AG04449 (cell line): ENCODE measurements at regions not wholly inside any gene's neighbourhood (a gene's known extent, or its start where the extent isn't known, plus 50 kb on each side); places are given as distances from the start of the nearest gene placed in this dataset.

Source experiments
- CTCF ChIA-PET: fragments of 350-600 bp; formaldehyde crosslinking; extraction: SDS; loops from one replicate; lab custom pipeline; 2021; ENCODE audit warnings: antibody characterized with exemption; lab: Yijun Ruan, JAX
- POLR2A ChIA-PET: fragments of 400-600, 350-600 bp; formaldehyde crosslinking; extraction: SDS; loops from one replicate; lab custom pipeline; 2020; ENCODE audit warnings: antibody characterized with exemption, inconsistent platforms; lab: Yijun Ruan, JAX
- DNase-seq: peaks from one replicate; pipeline ENCODE4 v3.0.0-alpha.2; 2010; ENCODE audit warnings: low read depth, low spot score
- H3K4me3 ChIP-seq: 2 replicates; pipeline ENCODE4 v1.5.1; 2011; ENCODE audit warnings: low read depth, mild to moderate bottlenecking, control low read depth, low read length
- CTCF ChIP-seq: IDR thresholded peaks from one replicate; pipeline ENCODE4 v1.5.1; 2011; ENCODE audit warnings: mild to moderate bottlenecking, moderate library complexity, low read length, control low read depth, inconsistent platforms; ENCODE audit not compliant: insufficient read depth; ENCODE audit errors: missing control alignments

- CTCF ChIA-PET = no interaction called here
- H3K4me3 ChIP-seq = no peak overlapping the region
- no peak for TF ChIP-seq CTCF
- no peak for DNase-seq
- POLR2A ChIA-PET = no interaction called here
Observed at GRCh38 chr6:141209890-141210289, 922.8 kb upstream of the GJE1 start.

GRCh38 chr6:141208101-141208500, 924.6 kb upstream of the GJE1 start:
- no peak for DNase-seq
- H3K4me3 ChIP-seq = no peak overlapping the region
- CTCF ChIA-PET = no interaction called here
- POLR2A ChIA-PET = no interaction called here
- TF ChIP-seq CTCF = no peak

- ChIA-PET CTCF (no interaction called here), POLR2A (no interaction called here)
- no peak overlapping the region for H3K4me3 ChIP-seq
- no peak for DNase-seq
- no peak for TF ChIP-seq CTCF
Observed at GRCh38 chr6:141203902-141204575, 928.7 kb upstream of the GJE1 start.

GRCh38 chr6:141202626-141203025, 930.1 kb upstream of the GJE1 start:
- DNase-seq = no peak
- TF ChIP-seq CTCF = no peak
- no peak overlapping the region for H3K4me3 ChIP-seq
- ChIA-PET CTCF (no interaction called here), POLR2A (no interaction called here)

GRCh38 chr6:141199074-141199473, 933.7 kb upstream of the GJE1 start:
- ChIA-PET CTCF (no interaction called here), POLR2A (no interaction called here)
- no peak for TF ChIP-seq CTCF
- no peak for DNase-seq
- H3K4me3 ChIP-seq = no peak overlapping the region

GRCh38 chr6:141195251-141195832, 937.4 kb upstream of the GJE1 start:
- DNase-seq = no peak
- CTCF ChIA-PET = no interaction called here
- H3K4me3 ChIP-seq = no peak overlapping the region
- POLR2A ChIA-PET = no interaction called here
- no peak for TF ChIP-seq CTCF
